ENCODE measurements at regions not wholly inside any gene's neighbourhood (a gene's known extent, or its start where the extent isn't known, plus 50 kb on each side); places are given as distances from the start of the nearest gene placed in this dataset.
"Not testable (repeated sequence)": the region's sequence is repeated elsewhere in the genome, so short reads cannot be mapped to it uniquely, and the experiment has no call there.

DNA sequence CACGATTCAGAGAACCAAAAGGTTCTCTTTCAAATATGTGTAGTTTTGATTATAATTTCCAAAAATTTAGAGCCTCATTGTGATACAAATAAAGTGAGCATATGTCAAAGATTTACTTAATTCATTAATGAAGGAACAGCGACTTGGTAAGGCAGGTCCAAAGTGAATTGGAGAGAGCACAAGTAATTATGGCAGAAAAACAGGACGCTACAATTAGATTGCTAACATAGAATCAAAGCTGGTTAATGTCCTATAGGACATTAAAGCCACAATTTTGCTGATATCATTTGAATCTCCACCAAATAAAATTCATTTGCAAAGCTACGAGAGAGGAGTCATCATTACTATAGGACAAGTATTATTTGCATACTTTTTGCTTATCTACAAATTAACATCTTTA lies 164.2 kb downstream of the CCER1 start:
- peaks cover 7% of the 10 kb centered on the region; the same call in 1 of the 2 replicates for H3K9me3 ChIP-seq (ENCODE audit: insufficient read depth, low read depth, low read length)
- H3K27me3 ChIP-seq (ENCODE audit: insufficient read depth, low read length) = no peaks in the 10 kb centered on the region
- H3K36me3 ChIP-seq (ENCODE audit: insufficient read depth, low read depth, low read length) = no peaks in the 10 kb centered on the region
- no peak overlapping the region for H3K9ac ChIP-seq (ENCODE audit: low read depth, low read length)
- H3K4me3 ChIP-seq (ENCODE audit: low read length) = no peak overlapping the region
- no peak overlapping the region for H3K27ac ChIP-seq (ENCODE audit: low read length)
- H3K4me1 ChIP-seq (ENCODE audit: insufficient read depth, low read length) = no peaks in the 10 kb centered on the region

GRCh38 chr12:90773491-90773890 lies 181.5 kb downstream of the CCER1 start:
- H3K4me1 ChIP-seq (ENCODE audit: insufficient read depth, low read length) = no peaks in the 10 kb centered on the region
- H3K4me3 ChIP-seq (ENCODE audit: low read length) = no peak overlapping the region
- no peaks in the 10 kb centered on the region for H3K9me3 ChIP-seq (ENCODE audit: insufficient read depth, low read depth, low read length)
- H3K27ac ChIP-seq (ENCODE audit: low read length) = no peak overlapping the region
- H3K9ac ChIP-seq (ENCODE audit: low read depth, low read length) = no peak overlapping the region
- no peaks in the 10 kb centered on the region for H3K36me3 ChIP-seq (ENCODE audit: insufficient read depth, low read depth, low read length)
- H3K27me3 ChIP-seq (ENCODE audit: insufficient read depth, low read length) = no peaks in the 10 kb centered on the region

DNA sequence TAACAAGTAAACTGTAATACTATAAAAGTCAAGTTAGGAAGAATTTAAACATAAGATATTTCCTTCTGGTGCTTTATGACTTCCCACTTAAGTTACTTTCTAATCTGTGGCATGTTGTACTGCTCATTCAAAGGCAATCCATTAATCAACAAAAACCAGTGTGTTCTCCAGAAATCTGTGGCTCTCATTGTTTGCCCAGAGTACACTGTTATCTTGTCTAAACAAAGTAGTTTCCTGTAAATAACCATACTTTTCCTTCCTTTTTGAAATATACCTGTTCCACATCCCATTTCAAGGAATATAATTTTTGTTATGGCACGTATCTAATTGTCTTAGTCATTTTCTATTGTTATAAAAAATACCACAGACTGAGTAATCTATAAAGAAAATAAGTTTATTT lies 184.1 kb downstream of the CCER1 start:
- H3K27me3 ChIP-seq (ENCODE audit: insufficient read depth, low read length) = no peaks in the 10 kb centered on the region
- H3K4me3 ChIP-seq (ENCODE audit: low read length) = no peak overlapping the region
- no peaks in the 10 kb centered on the region for H3K36me3 ChIP-seq (ENCODE audit: insufficient read depth, low read depth, low read length)
- no peak overlapping the region for H3K9ac ChIP-seq (ENCODE audit: low read depth, low read length)
- no peak overlapping the region for H3K27ac ChIP-seq (ENCODE audit: low read length)
- no peaks in the 10 kb centered on the region for H3K4me1 ChIP-seq (ENCODE audit: insufficient read depth, low read length)
- H3K9me3 ChIP-seq (ENCODE audit: insufficient read depth, low read depth, low read length) = no peaks in the 10 kb centered on the region

GRCh38 chr12:90757957-90758356 lies 197.0 kb downstream of the CCER1 start:
- Histone ChIP-seq H3K4me3 (ENCODE audit: low read length) (no peak overlapping the region), H3K9ac (ENCODE audit: low read depth, low read length) (no peak overlapping the region), H3K36me3 (ENCODE audit: insufficient read depth, low read depth, low read length) (no peaks in the 10 kb centered on the region), H3K27me3 (ENCODE audit: insufficient read depth, low read length) (no peaks in the 10 kb centered on the region), H3K9me3 (ENCODE audit: insufficient read depth, low read depth, low read length) (no peaks in the 10 kb centered on the region; the same call in 1 of the 2 replicates), H3K4me1 (ENCODE audit: insufficient read depth, low read length) (no peaks in the 10 kb centered on the region), H3K27ac (ENCODE audit: low read length) (no peak overlapping the region)

DNA sequence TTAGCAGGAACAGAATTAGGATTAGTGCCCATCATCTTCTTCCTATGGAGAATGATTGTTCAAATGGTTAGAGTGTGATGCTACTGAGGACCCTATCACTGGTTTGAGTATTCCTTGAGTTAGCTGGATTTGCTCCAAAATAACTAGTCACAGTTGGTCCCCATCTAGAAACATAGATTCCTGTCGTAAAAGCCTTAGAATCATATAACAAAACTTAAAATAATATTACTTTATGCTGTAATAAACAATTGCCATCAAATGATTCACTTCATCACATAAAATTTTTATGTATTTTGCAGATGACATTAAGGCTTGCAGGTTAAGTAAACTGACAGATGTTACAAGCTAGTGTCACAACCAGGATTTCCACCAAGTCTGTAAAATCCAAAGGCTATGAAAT lies 209.8 kb downstream of the CCER1 start:
- no peaks in the 10 kb centered on the region for H3K9me3 ChIP-seq (ENCODE audit: insufficient read depth, low read depth, low read length)
- H3K36me3 ChIP-seq (ENCODE audit: insufficient read depth, low read depth, low read length) = no peaks in the 10 kb centered on the region
- H3K27ac ChIP-seq (ENCODE audit: low read length) = no peak overlapping the region
- no peak overlapping the region for H3K4me3 ChIP-seq (ENCODE audit: low read length)
- no peaks in the 10 kb centered on the region for H3K4me1 ChIP-seq (ENCODE audit: insufficient read depth, low read length)
- no peak overlapping the region for H3K9ac ChIP-seq (ENCODE audit: low read depth, low read length)
- H3K27me3 ChIP-seq (ENCODE audit: insufficient read depth, low read length) = no peaks in the 10 kb centered on the region

DNA sequence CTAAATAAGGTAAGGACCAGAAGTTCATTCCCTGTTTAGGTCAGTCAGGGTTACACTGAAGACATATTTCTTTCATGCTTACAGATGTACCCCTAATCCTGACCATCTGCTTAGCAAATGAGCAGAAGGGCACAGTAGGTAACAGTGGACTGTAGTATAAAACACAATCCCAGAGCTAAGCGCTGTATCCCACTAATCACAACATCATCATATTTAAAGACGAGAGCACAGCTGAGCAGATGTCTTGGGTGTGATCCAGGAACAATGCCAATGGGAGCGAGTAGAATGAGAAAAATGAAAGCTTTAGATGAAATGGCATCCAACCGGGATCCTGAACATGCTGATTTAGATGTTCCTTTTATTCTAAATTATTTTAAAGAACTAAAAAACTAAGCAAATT lies 213.4 kb downstream of the CCER1 start:
- no peaks in the 10 kb centered on the region for H3K36me3 ChIP-seq (ENCODE audit: insufficient read depth, low read depth, low read length)
- H3K27ac ChIP-seq (ENCODE audit: low read length) = no peak overlapping the region
- no peak overlapping the region for H3K9ac ChIP-seq (ENCODE audit: low read depth, low read length)
- H3K9me3 ChIP-seq (ENCODE audit: insufficient read depth, low read depth, low read length) = no peaks in the 10 kb centered on the region
- no peaks in the 10 kb centered on the region for H3K4me1 ChIP-seq (ENCODE audit: insufficient read depth, low read length)
- H3K27me3 ChIP-seq (ENCODE audit: insufficient read depth, low read length) = no peaks in the 10 kb centered on the region
- no peak overlapping the region for H3K4me3 ChIP-seq (ENCODE audit: low read length)

DNA sequence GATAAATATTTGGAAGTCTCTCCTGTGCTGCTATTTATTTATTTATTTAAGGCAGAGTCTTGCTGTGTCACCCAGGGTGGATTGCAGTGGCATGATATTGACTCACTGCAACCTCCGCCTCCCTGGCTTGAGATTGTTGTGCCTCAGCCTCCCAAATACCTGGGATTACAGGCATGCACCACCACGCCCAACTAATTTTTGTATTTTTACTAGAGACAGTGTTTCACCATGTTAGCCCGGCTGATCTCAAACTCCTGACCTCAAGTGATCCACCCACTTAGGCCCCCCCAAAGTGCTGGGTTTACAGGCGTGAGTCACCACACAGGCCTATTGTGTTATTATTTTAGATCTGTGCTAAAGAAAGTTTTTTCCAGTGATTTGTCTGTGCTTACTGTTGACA lies 225.2 kb downstream of the CCER1 start:
- Histone ChIP-seq H3K9ac (ENCODE audit: low read depth, low read length) (no peak overlapping the region), H3K27me3 (ENCODE audit: insufficient read depth, low read length) (no peaks in the 10 kb centered on the region), H3K4me1 (ENCODE audit: insufficient read depth, low read length) (no peaks in the 10 kb centered on the region), H3K27ac (ENCODE audit: low read length) (no peak overlapping the region), H3K9me3 (ENCODE audit: insufficient read depth, low read depth, low read length) (no peaks in the 10 kb centered on the region), H3K4me3 (ENCODE audit: low read length) (no peak overlapping the region), H3K36me3 (ENCODE audit: insufficient read depth, low read depth, low read length) (no peaks in the 10 kb centered on the region)

GRCh38 chr12:90712671-90713070 lies 242.3 kb downstream of the CCER1 start:
- Histone ChIP-seq H3K27me3 (ENCODE audit: insufficient read depth, low read length) (no peaks in the 10 kb centered on the region), H3K36me3 (ENCODE audit: insufficient read depth, low read depth, low read length) (no peaks in the 10 kb centered on the region), H3K27ac (ENCODE audit: low read length) (no peak overlapping the region), H3K9me3 (ENCODE audit: insufficient read depth, low read depth, low read length) (no peaks in the 10 kb centered on the region), H3K4me3 (ENCODE audit: low read length) (no peak overlapping the region), H3K9ac (ENCODE audit: low read depth, low read length) (no peak overlapping the region), H3K4me1 (ENCODE audit: insufficient read depth, low read length) (no peaks in the 10 kb centered on the region)

- Histone ChIP-seq H3K27ac (ENCODE audit: low read length) (no peak overlapping the region), H3K27me3 (ENCODE audit: insufficient read depth, low read length) (no peaks in the 10 kb centered on the region), H3K9me3 (ENCODE audit: insufficient read depth, low read depth, low read length) (no peaks in the 10 kb centered on the region), H3K4me1 (ENCODE audit: insufficient read depth, low read length) (no peaks in the 10 kb centered on the region), H3K4me3 (ENCODE audit: low read length) (no peak overlapping the region), H3K36me3 (ENCODE audit: insufficient read depth, low read depth, low read length) (no peaks in the 10 kb centered on the region), H3K9ac (ENCODE audit: low read depth, low read length) (no peak overlapping the region)
Measured at GRCh38 chr12:90710711-90711110, 244.3 kb downstream of the CCER1 start.

GRCh38 chr12:90706036-90706435 lies 248.9 kb downstream of the CCER1 start:
- Histone ChIP-seq H3K9me3 (ENCODE audit: insufficient read depth, low read depth, low read length) (no peaks in the 10 kb centered on the region), H3K9ac (ENCODE audit: low read depth, low read length) (no peak overlapping the region), H3K36me3 (ENCODE audit: insufficient read depth, low read depth, low read length) (no peaks in the 10 kb centered on the region), H3K4me1 (ENCODE audit: insufficient read depth, low read length) (no peaks in the 10 kb centered on the region), H3K4me3 (ENCODE audit: low read length) (no peak overlapping the region), H3K27me3 (ENCODE audit: insufficient read depth, low read length) (no peaks in the 10 kb centered on the region), H3K27ac (ENCODE audit: low read length) (no peak overlapping the region)

GRCh38 chr12:90695415-90695814 lies 259.6 kb downstream of the CCER1 start:
- Histone ChIP-seq H3K4me1 (ENCODE audit: insufficient read depth, low read length) (no peaks in the 10 kb centered on the region), H3K27me3 (ENCODE audit: insufficient read depth, low read length) (no peaks in the 10 kb centered on the region), H3K9ac (ENCODE audit: low read depth, low read length) (no peak overlapping the region), H3K36me3 (ENCODE audit: insufficient read depth, low read depth, low read length) (no peaks in the 10 kb centered on the region), H3K9me3 (ENCODE audit: insufficient read depth, low read depth, low read length) (no peaks in the 10 kb centered on the region), H3K27ac (ENCODE audit: low read length) (no peak overlapping the region), H3K4me3 (ENCODE audit: low read length) (no peak overlapping the region)

- H3K27ac ChIP-seq (ENCODE audit: low read length) = no peak overlapping the region
- no peaks in the 10 kb centered on the region for H3K9me3 ChIP-seq (ENCODE audit: insufficient read depth, low read depth, low read length)
- H3K27me3 ChIP-seq (ENCODE audit: insufficient read depth, low read length) = no peaks in the 10 kb centered on the region
- H3K4me1 ChIP-seq (ENCODE audit: insufficient read depth, low read length) = no peaks in the 10 kb centered on the region
- H3K36me3 ChIP-seq (ENCODE audit: insufficient read depth, low read depth, low read length) = no peaks in the 10 kb centered on the region
- no peak overlapping the region for H3K4me3 ChIP-seq (ENCODE audit: low read length)
- no peak overlapping the region for H3K9ac ChIP-seq (ENCODE audit: low read depth, low read length)
Measured at GRCh38 chr12:90690120-90690519, 264.9 kb downstream of the CCER1 start.

GRCh38 chr12:90687682-90688081 lies 267.3 kb downstream of the CCER1 start:
- H3K27me3 ChIP-seq (ENCODE audit: insufficient read depth, low read length); H3K9me3 ChIP-seq (ENCODE audit: insufficient read depth, low read depth, low read length); H3K4me3 ChIP-seq (ENCODE audit: low read length); H3K4me1 ChIP-seq (ENCODE audit: insufficient read depth, low read length); H3K27ac ChIP-seq (ENCODE audit: low read length); H3K36me3 ChIP-seq (ENCODE audit: insufficient read depth, low read depth, low read length); H3K9ac ChIP-seq (ENCODE audit: low read depth, low read length): not testable (repeated sequence)
